Lower lobe of right lung (tissue), 2 donors: ENCODE measurements at regions not wholly inside any gene's neighbourhood (a gene's known extent, or its start where the extent isn't known, plus 50 kb on each side); places are given as distances from the start of the nearest gene placed in this dataset.

Experiments used
- ATAC-seq, 2 donors: fragments of 200-7000 bp; cut with Tn5 transposase; one replicate each; pipeline ENCODE4 v1.9.1; 2020 to 2022; ENCODE audit warnings: mild to moderate bottlenecking in 2 of 2, moderate library complexity in 2 of 2
- DNase-seq: peaks from one replicate; pipeline ENCODE4 v3.0.0-alpha.2; 2020
- H3K27ac ChIP-seq: fragments of 200-600 bp; one replicate; pipeline ENCODE4 v1.8.0; 2022
- H3K27me3 ChIP-seq: fragments of 200-600 bp; one replicate; pipeline ENCODE4 v1.8.0; 2022; ENCODE audit warnings: low read depth
- H3K36me3 ChIP-seq: fragments of 200-600 bp; one replicate; pipeline ENCODE4 v1.8.0; 2022; ENCODE audit warnings: mild to moderate bottlenecking
- H3K4me1 ChIP-seq: fragments of 200-600 bp; one replicate; pipeline ENCODE4 v1.8.0; 2022
- H3K4me3 ChIP-seq: fragments of 200-600 bp; one replicate; pipeline ENCODE4 v1.8.0; 2022; ENCODE audit warnings: mild to moderate bottlenecking
- H3K9me3 ChIP-seq: fragments of 200-600 bp; one replicate; pipeline ENCODE4 v1.8.0; 2022
- CTCF ChIP-seq: fragments of 200-600 bp; IDR thresholded peaks from one replicate; pipeline ENCODE4 v1.8.0; 2022; ENCODE audit warnings: antibody characterized with exemption, mild to moderate bottlenecking
- intact Hi-C: fragments of 100-400 bp; cut with DNase I; formaldehyde crosslinking; loops from one replicate; pipeline ENCODE4 v1.11.0; 2022
- donor health status: DM: no; HTN: yes; CAD: no; lungs with severe emphysema.

- Histone ChIP-seq H3K4me3 (no peak overlapping the region), H3K27ac (no peak overlapping the region), H3K4me1 (no peaks in the 10 kb centered on the region), H3K9me3 (no peaks in the 10 kb centered on the region), H3K36me3 (no peaks in the 10 kb centered on the region), H3K27me3 (no peaks in the 10 kb centered on the region)
- intact Hi-C loops, result no loop called here
- TF ChIP-seq CTCF, result no peak
- ATAC-seq (no peak), DNase-seq (no peak)
Measured at GRCh38 chr19:28836421-28836820, 376.5 kb downstream of the UQCRFS1 start.

- no peaks in the 10 kb centered on the region for H3K27me3 ChIP-seq
- H3K9me3 ChIP-seq, result no peaks in the 10 kb centered on the region
- intact Hi-C loops, result no loop called here
- H3K36me3 ChIP-seq, result no peaks in the 10 kb centered on the region
- ATAC-seq, result no peak
- no peak overlapping the region for H3K4me3 ChIP-seq
- no peak for TF ChIP-seq CTCF
- DNase-seq, result no peak
- H3K4me1 ChIP-seq, result no peaks in the 10 kb centered on the region
- H3K27ac ChIP-seq, result no peak overlapping the region
Measured at GRCh38 chr19:28834996-28835395, 378.0 kb downstream of the UQCRFS1 start.

- Histone ChIP-seq H3K27ac (no peak overlapping the region), H3K9me3 (no peaks in the 10 kb centered on the region), H3K27me3 (no peaks in the 10 kb centered on the region), H3K36me3 (no peaks in the 10 kb centered on the region), H3K4me3 (no peak overlapping the region), H3K4me1 (no peaks in the 10 kb centered on the region)
- no peak for TF ChIP-seq CTCF
- intact Hi-C loops, result no loop called here
- ATAC-seq, result no peak
- DNase-seq, result no peak
Measured at GRCh38 chr19:28831462-28831861, 381.5 kb downstream of the UQCRFS1 start.

GRCh38 chr19:28829762-28830161 is 383.2 kb downstream of the UQCRFS1 start:
- H3K27me3 ChIP-seq, result no peaks in the 10 kb centered on the region
- no peak for DNase-seq
- no peak for ATAC-seq
- H3K36me3 ChIP-seq, result no peaks in the 10 kb centered on the region
- H3K9me3 ChIP-seq, result no peaks in the 10 kb centered on the region
- H3K4me3 ChIP-seq, result no peak overlapping the region
- H3K4me1 ChIP-seq, result no peaks in the 10 kb centered on the region
- no peak for TF ChIP-seq CTCF
- intact Hi-C loops, result no loop called here
- H3K27ac ChIP-seq, result no peak overlapping the region

GRCh38 chr19:28829359-28829758 is 383.6 kb downstream of the UQCRFS1 start:
- H3K4me3 ChIP-seq, result no peak overlapping the region
- intact Hi-C loops, result no loop called here
- H3K4me1 ChIP-seq, result no peaks in the 10 kb centered on the region
- H3K27me3 ChIP-seq, result no peaks in the 10 kb centered on the region
- no peak overlapping the region for H3K27ac ChIP-seq
- DNase-seq (no peak), ATAC-seq (no peak)
- TF ChIP-seq CTCF, result no peak
- H3K36me3 ChIP-seq, result no peaks in the 10 kb centered on the region
- H3K9me3 ChIP-seq, result no peaks in the 10 kb centered on the region

- no peaks in the 10 kb centered on the region for H3K36me3 ChIP-seq
- intact Hi-C loops, result no loop called here
- H3K4me1 ChIP-seq, result no peaks in the 10 kb centered on the region
- no peaks in the 10 kb centered on the region for H3K9me3 ChIP-seq
- H3K27ac ChIP-seq, result no peak overlapping the region
- no peak for TF ChIP-seq CTCF
- H3K27me3 ChIP-seq, result no peaks in the 10 kb centered on the region
- no peak overlapping the region for H3K4me3 ChIP-seq
- DNase-seq (no peak), ATAC-seq (no peak)
Measured at GRCh38 chr19:28828276-28828870, 384.6 kb downstream of the UQCRFS1 start.
